ENCODE measurements at regions not wholly inside any gene's neighbourhood (a gene's known extent, or its start where the extent isn't known, plus 50 kb on each side); places are given as distances from the start of the nearest gene placed in this dataset.

DNA sequence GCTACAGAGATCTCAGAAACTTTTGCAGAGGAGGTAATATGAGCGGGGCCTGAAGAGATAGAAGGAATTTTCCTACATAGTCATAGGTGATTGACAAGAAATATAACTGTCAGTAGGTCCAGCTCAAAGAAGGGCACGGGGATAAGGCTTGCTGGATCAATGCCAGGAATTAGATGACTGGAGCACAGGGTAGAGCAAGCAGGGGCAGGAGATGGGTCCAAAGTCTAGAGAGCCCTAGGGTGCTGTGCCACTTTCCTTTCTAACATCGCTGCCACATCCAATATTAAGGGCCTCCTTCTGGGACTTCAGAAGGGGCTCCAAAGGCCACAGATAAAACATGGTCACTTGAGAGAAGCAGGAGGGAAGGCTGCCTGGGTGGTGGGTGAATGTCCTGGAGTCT is 402.2 kb downstream of the MID1IP1 start:
- H3K36me3 Mint-ChIP-seq (ENCODE audit: low read depth), result no peaks in the 10 kb centered on the region
- H3K27ac Mint-ChIP-seq, result no peak overlapping the region
- no peak overlapping the region for H3K4me3 Mint-ChIP-seq
- H3K4me1 Mint-ChIP-seq, result peaks cover 30% of the 10 kb centered on the region
- H3K9me3 Mint-ChIP-seq, result no peaks in the 10 kb centered on the region
- no peaks in the 10 kb centered on the region for H3K27me3 Mint-ChIP-seq
- ATAC-seq (replicated peaks), result no peak

DNA sequence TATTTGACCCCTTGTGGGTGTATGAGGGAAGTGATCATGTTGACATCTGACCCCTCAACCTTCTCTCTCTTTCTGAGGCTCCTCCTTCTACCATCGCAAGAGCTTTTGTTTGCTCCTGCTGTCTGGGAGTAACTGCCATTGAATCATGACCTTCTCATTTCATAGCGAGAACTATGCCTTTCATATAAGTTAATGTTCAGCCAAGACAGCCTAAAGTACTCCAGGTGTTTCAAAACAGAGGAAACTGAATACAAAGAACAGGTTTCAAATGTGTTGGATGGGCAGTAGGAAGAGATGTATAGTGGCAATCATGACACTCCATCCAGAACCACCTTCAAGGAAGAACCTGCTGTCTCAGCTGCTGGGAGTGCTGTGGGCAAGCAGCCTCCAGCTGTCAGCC is 403.1 kb downstream of the MID1IP1 start:
- no peaks in the 10 kb centered on the region for H3K27me3 Mint-ChIP-seq
- no peaks in the 10 kb centered on the region for H3K36me3 Mint-ChIP-seq (ENCODE audit: low read depth)
- H3K27ac Mint-ChIP-seq, result peak overlapping the region; percentile 88
- peak overlapping the region; percentile 48 for H3K4me3 Mint-ChIP-seq
- peaks cover 30% of the 10 kb centered on the region for H3K4me1 Mint-ChIP-seq
- no peak for ATAC-seq (replicated peaks)
- no peaks in the 10 kb centered on the region for H3K9me3 Mint-ChIP-seq

DNA sequence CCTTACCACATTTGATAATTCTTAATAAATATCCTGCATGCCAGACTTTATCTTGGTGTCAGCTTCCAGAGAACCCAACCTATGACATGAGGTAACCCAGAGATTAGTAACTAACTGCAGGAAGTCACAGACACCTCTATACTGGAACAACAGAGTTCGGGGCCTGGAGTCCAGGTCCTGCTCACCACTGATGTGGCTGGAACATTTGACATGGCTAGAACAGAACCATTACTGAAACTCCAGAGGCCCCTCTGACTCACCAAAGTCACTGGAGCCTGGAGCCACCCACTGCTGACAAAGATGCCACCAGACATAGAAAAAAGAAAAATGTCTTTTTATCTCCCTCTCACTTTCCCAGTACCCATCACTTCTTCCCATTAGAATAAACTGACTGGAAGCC is 403.7 kb downstream of the MID1IP1 start:
- peak overlapping the region; percentile 48 for H3K4me3 Mint-ChIP-seq
- H3K27me3 Mint-ChIP-seq, result no peaks in the 10 kb centered on the region
- peaks cover 25% of the 10 kb centered on the region for H3K4me1 Mint-ChIP-seq
- peak; percentile 93 for ATAC-seq (replicated peaks)
- H3K27ac Mint-ChIP-seq, result peak overlapping the region; percentile 88
- H3K36me3 Mint-ChIP-seq (ENCODE audit: low read depth), result no peaks in the 10 kb centered on the region
- no peaks in the 10 kb centered on the region for H3K9me3 Mint-ChIP-seq

DNA sequence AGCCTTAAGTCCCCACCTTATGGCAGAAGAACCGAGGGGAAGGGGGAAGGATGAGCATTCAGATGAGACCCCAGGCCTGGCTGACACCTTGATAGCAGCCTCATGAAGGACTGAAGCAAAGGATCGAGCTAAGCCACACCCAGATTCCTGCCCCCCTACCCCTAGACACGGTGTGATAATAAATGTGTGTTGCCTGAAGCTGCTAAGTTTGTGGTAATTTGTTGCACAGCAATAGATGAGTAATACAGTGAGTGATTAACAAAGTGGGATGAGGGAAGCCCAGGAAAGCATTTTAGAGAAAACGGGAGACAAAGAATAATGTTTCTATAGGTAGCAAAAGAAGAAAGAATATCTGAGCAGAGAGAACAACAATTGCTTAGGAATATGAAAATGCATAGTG is 404.2 kb downstream of the MID1IP1 start:
- H3K27ac Mint-ChIP-seq, result peak overlapping the region; percentile 88

DNA sequence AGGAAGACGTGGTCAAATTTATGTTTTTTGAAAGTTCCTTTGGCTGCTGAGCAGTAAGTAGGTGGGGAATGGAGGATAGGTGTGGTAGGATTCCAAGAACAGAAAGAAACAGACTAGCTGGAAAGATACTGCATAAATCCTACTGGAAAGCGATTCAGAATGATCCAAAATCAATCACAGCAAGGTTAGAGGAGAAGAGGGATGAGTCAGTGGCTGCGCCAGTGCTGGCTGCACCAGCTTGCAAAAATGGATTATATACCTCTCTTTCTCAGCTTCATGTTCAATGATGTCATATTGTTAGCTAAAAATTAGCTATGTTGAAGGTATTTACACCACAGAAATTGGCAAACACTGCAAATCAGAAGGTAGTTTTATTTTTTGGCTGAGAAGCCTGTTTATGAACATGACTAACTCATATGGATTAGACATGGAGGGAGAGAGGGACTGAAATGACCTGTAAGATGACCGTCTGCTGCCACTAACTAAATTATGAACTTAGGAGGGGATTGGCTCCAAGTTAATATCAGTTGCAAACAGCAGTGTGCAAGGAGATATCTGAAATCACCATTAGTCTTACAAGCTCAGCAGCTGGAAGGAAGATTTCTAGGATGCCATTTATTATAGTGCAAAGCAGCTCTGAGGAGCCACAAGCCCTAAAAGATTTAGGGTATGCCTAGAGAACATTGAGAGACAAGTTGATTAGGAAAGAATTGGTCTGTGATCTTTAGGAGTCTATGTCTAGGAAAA is 405.3 kb downstream of the MID1IP1 start:
- H3K27me3 Mint-ChIP-seq, result no peaks in the 10 kb centered on the region
- no peak for ATAC-seq (replicated peaks)
- H3K4me1 Mint-ChIP-seq, result peaks cover 18% of the 10 kb centered on the region
- H3K4me3 Mint-ChIP-seq, result no peak overlapping the region
- H3K9me3 Mint-ChIP-seq, result no peaks in the 10 kb centered on the region
- no peak overlapping the region for H3K27ac Mint-ChIP-seq
- no peaks in the 10 kb centered on the region for H3K36me3 Mint-ChIP-seq (ENCODE audit: low read depth)

More for the DNA sequence above, 404.2 kb downstream of the MID1IP1 start:
- Mint-ChIP-seq H3K4me3 (peak overlapping the region; percentile 48), H3K36me3 (ENCODE audit: low read depth) (no peaks in the 10 kb centered on the region), H3K27me3 (no peaks in the 10 kb centered on the region), H3K4me1 (peaks cover 20% of the 10 kb centered on the region), H3K9me3 (no peaks in the 10 kb centered on the region)
- ATAC-seq (replicated peaks), result peak; percentile 30

DNA sequence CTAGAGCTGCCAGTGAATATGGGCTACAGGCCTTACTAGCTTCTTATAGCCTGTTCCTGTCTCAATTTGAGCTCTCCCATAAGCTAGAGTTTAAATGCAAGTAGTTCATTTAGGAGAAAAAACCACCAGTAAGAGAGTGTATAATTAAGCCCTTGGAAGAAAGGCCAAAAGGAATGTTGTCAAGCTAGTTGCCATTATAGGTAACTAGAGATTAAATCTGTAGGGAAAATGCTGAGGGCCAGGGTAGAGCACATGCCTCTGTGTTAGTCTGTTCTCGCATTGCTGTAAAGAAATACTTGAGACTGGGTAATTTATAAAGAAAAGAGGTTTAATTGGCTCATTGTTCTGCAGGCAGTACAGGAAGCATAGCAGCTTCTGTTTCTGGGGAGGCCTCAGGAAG is 410.2 kb downstream of the MID1IP1 start:
- Mint-ChIP-seq H3K27me3 (no peaks in the 10 kb centered on the region), H3K9me3 (no peaks in the 10 kb centered on the region), H3K27ac (no peak overlapping the region), H3K36me3 (ENCODE audit: low read depth) (no peaks in the 10 kb centered on the region), H3K4me1 (no peaks in the 10 kb centered on the region), H3K4me3 (no peak overlapping the region)
- ATAC-seq (replicated peaks), result no peak

DNA sequence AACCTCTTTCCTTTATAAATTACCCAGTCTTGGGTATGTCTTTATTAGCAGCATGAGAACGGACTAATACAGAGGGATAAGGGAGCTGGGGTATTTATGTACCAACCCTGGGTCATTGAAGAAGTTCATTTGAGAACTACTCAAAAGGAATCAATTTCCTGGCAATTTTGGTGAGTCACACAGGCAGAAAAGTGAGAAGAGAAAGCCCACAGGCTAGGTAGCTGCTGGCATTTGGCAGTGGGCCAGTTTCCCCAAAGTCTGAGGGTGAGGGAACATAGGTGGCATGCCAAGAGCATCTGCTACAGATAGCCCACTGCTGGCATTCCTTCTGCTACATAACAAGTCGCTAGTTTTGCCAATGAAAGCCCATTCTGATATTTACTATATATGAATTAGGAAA is 411.2 kb downstream of the MID1IP1 start:
- ATAC-seq (replicated peaks), result peak; percentile 56
- no peaks in the 10 kb centered on the region for H3K4me1 Mint-ChIP-seq
- H3K36me3 Mint-ChIP-seq (ENCODE audit: low read depth), result no peaks in the 10 kb centered on the region
- no peaks in the 10 kb centered on the region for H3K27me3 Mint-ChIP-seq
- no peaks in the 10 kb centered on the region for H3K9me3 Mint-ChIP-seq
- no peak overlapping the region for H3K4me3 Mint-ChIP-seq
- no peak overlapping the region for H3K27ac Mint-ChIP-seq

DNA sequence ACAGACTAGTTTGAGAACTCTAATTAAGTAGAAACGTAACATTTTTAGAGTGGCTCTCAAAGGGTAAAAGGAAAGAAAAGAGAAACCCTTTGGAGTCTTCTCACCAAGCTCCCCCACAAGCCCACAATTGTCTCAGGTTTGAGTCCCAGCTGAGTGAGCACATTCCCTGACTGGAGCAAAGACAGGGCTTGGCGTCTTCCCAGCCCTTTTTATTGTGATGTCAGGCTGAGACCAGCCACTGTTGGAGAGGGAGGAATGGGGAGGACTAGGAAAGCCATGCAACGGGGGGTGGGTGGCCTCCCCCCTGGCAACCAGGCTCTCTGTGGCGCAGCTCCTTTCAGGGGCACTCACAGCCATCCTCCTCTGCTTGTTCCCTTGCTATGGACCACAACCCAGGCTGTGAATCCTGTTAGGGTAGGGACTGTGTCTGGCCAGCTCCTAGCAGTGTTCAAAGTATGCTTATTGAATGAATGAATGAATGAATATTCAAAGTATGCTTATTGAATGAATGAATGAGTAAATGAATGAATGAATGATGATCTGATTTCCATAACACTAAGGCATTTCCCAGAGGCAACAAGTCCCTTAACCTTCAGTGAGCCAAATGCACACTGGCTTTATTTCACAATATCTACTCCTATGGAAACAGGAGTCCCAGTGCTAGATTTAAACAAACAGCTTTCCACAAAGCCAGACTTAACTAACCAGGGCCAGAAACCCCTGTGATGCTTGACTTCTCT is 413.3 kb downstream of the MID1IP1 start:
- ATAC-seq (replicated peaks), result no peak
- Mint-ChIP-seq H3K27me3 (peaks cover 4% of the 10 kb centered on the region), H3K4me3 (no peak overlapping the region), H3K27ac (no peak overlapping the region), H3K36me3 (ENCODE audit: low read depth) (no peaks in the 10 kb centered on the region), H3K9me3 (no peaks in the 10 kb centered on the region), H3K4me1 (peaks cover 3% of the 10 kb centered on the region)

DNA sequence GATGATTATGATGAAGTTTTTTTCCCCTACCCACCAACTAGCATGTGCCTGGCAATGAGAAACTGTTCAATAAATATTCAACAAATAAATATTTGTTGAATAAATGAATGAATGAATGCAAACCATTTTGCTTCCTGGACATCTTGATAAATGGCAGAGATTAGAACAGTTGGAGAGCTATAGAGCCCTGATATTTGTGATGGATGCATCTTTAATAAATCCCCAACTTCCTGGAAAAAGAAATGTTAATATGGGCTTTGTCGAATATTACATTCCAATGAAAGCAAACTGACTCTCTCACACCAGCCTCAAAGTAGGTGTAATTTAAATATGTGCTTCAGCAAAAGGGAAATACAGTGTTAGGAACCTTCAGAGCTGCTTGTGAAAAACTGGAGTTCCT is 419.7 kb downstream of the MID1IP1 start:
- Mint-ChIP-seq H3K4me1 (peaks cover 3% of the 10 kb centered on the region), H3K4me3 (no peak overlapping the region), H3K36me3 (ENCODE audit: low read depth) (no peaks in the 10 kb centered on the region), H3K27ac (no peak overlapping the region), H3K27me3 (peaks cover 4% of the 10 kb centered on the region), H3K9me3 (no peaks in the 10 kb centered on the region)
- no peak for ATAC-seq (replicated peaks)

DNA sequence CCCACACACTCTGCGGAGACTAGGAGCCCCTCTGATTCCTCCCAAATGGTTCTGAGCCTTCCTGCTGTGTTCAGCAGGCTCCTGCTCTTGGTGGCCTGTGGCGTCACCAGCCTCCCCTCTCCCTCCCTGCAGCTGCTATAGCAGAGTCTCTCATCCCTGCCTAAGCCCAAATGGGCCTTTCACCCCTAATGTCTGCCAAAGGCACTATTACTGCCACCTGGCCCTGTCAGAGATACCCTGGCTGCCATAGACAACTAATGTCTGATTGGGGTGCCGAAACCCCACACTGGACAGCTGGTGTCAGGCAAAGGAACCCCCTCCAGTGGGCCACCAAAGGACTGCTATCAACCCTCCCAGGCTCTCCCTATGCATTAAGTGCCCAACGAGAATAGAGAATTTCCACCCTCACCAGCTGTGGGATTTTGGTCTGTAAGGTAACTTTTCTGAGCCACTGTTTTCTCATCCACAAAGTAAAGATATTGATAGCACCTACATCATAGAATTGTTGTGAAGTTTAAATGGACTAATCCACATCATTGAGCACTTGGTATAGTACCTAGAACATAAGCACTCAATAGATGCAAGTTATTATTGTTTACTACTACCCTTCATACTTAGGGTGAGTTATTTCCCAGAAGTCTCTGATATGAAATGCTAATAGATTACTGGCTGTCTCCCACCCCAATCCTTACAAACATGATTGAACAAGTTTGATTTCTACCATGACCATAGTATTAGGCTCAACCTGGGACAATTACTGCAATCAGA is 421.3 kb downstream of the MID1IP1 start:
- H3K27me3 Mint-ChIP-seq, result peaks cover 4% of the 10 kb centered on the region
- no peak overlapping the region for H3K27ac Mint-ChIP-seq
- H3K4me3 Mint-ChIP-seq, result no peak overlapping the region
- ATAC-seq (replicated peaks), result no peak
- H3K9me3 Mint-ChIP-seq, result no peaks in the 10 kb centered on the region
- peaks cover 3% of the 10 kb centered on the region for H3K4me1 Mint-ChIP-seq
- no peaks in the 10 kb centered on the region for H3K36me3 Mint-ChIP-seq (ENCODE audit: low read depth)

DNA sequence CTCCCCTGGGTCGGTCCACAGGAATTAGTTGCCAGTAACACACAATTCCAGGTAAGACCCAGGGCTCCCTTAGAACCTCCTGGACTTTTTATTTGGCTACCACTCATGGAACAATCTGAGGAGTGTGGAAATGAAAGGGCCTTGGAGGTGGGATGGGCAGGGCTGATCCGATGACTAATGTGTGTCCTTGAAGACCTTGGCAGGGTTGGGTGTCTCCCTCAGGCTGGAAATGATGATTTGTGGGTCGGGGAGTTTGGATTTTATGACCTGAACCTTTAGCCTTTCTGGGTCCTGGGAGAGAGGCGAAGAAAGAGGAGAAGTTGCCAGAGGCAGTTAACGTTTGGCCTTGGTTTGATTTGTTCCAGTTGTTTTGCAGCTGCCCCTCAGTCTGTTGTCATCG is 425.0 kb downstream of the MID1IP1 start:
- H3K4me3 Mint-ChIP-seq, result no peak overlapping the region
- H3K27ac Mint-ChIP-seq, result no peak overlapping the region
- no peaks in the 10 kb centered on the region for H3K36me3 Mint-ChIP-seq (ENCODE audit: low read depth)
- H3K4me1 Mint-ChIP-seq, result no peaks in the 10 kb centered on the region
- H3K9me3 Mint-ChIP-seq, result no peaks in the 10 kb centered on the region
- no peaks in the 10 kb centered on the region for H3K27me3 Mint-ChIP-seq
- ATAC-seq (replicated peaks), result no peak

DNA sequence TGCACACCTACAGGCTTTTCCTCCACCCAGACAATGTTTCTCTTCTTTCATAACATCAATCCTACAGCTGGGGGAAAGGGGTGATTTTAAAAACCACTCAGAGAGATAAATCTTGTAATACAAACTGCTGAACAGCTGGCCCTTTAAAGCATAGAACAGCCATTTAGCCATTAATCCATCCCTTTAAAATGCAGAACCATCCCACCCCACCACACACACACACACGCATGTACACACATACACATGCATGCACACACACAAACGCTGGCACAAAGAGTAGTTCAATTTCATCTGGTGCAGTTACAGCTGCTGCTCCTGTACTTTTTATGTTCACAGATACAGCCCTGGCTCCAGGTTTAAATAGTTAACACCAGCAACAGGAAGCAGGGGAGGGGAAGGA is 426.1 kb downstream of the MID1IP1 start:
- no peak for ATAC-seq (replicated peaks)
- no peak overlapping the region for H3K4me3 Mint-ChIP-seq

DNA sequence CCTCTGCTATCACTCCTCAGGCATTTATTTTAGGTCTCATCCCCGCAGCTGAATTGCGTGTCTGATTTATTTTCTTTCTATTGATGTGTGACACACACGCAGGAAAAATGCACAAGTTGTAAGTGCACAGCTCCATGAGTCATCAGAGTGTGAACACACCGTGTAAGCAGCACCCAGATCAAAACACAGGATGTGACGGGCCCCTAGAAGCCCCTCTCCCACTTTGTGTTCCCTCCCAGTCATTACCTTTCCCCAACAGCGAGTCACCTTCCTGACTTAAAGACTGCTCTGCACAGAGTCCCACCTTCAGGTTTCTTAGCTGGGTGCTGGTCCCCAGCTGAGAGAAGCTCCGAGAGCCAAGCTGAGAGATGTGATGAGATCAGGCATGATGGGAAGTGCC is 436.7 kb downstream of the MID1IP1 start:
- Mint-ChIP-seq H3K36me3 (ENCODE audit: low read depth) (no peaks in the 10 kb centered on the region), H3K27ac (no peak overlapping the region), H3K9me3 (no peaks in the 10 kb centered on the region), H3K4me3 (no peak overlapping the region), H3K4me1 (no peaks in the 10 kb centered on the region), H3K27me3 (no peaks in the 10 kb centered on the region)
- peak; percentile 29 for ATAC-seq (replicated peaks)

More for the DNA sequence above, 426.1 kb downstream of the MID1IP1 start:
- no peaks in the 10 kb centered on the region for H3K9me3 Mint-ChIP-seq
- H3K27me3 Mint-ChIP-seq, result no peaks in the 10 kb centered on the region
- H3K36me3 Mint-ChIP-seq (ENCODE audit: low read depth), result no peaks in the 10 kb centered on the region
- H3K4me1 Mint-ChIP-seq, result no peaks in the 10 kb centered on the region
- no peak overlapping the region for H3K27ac Mint-ChIP-seq

DNA sequence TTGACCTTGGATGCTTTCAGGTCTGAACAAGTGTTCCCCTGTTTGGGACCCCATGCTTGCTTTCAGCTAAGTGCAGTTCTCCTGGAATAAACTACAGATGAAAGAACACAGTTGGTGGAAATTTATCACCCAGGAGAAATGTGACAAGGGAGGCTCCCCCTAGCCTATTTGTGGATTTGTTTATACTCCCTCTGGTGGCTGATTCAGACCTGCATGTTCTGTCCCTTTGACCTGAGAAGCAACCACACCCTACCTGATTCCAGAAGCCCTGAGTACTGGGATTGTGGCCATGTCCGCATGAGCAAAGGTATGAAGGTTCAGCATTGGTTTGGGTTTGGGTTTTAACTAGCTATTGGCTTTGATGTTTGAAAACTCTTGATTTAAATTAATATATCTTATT is 440.9 kb downstream of the MID1IP1 start:
- H3K9me3 Mint-ChIP-seq, result no peaks in the 10 kb centered on the region
- no peak for ATAC-seq (replicated peaks)
- H3K27me3 Mint-ChIP-seq, result no peaks in the 10 kb centered on the region
- no peaks in the 10 kb centered on the region for H3K36me3 Mint-ChIP-seq (ENCODE audit: low read depth)
- no peak overlapping the region for H3K27ac Mint-ChIP-seq
- no peaks in the 10 kb centered on the region for H3K4me1 Mint-ChIP-seq
- H3K4me3 Mint-ChIP-seq, result no peak overlapping the region

DNA sequence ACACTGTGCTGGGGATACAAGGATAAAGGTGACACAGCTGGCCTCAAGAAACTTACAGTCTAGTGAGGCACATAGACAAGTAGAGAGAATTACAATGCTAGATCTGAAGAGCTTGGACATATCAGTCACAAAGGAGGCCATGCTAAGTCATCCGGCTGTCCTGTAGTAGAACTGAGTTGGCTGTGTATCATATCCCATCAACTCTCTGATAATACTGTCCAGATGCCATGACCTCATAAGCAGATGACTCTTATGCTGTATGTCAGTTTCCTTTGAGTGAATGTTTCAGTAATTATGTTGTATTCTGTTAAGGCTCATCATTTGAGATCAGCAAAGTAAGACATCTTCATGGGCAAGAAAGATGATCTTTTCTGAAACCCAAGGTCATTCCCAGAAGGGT is 442.9 kb downstream of the MID1IP1 start:
- Mint-ChIP-seq H3K4me1 (no peaks in the 10 kb centered on the region), H3K9me3 (no peaks in the 10 kb centered on the region), H3K4me3 (no peak overlapping the region), H3K27ac (no peak overlapping the region), H3K36me3 (ENCODE audit: low read depth) (no peaks in the 10 kb centered on the region), H3K27me3 (no peaks in the 10 kb centered on the region)
- peak; percentile 50 for ATAC-seq (replicated peaks)
